HG03280 (cell line): ENCODE measurements at regions not wholly inside any gene's neighbourhood (a gene's known extent, or its start where the extent isn't known, plus 50 kb on each side); places are given as distances from the start of the nearest gene placed in this dataset.
"Not testable (repeated sequence)": the region's sequence is repeated elsewhere in the genome, so short reads cannot be mapped to it uniquely, and the experiment has no call there.

Source experiments
- ATAC-seq: cut with Tn5 transposase; IDR thresholded peaks from one replicate; pipeline ENCODE4 v1.9.1; 2021; ENCODE audit warnings: mild to moderate bottlenecking, moderate library complexity; ENCODE audit not compliant: unreplicated experiment

DNA sequence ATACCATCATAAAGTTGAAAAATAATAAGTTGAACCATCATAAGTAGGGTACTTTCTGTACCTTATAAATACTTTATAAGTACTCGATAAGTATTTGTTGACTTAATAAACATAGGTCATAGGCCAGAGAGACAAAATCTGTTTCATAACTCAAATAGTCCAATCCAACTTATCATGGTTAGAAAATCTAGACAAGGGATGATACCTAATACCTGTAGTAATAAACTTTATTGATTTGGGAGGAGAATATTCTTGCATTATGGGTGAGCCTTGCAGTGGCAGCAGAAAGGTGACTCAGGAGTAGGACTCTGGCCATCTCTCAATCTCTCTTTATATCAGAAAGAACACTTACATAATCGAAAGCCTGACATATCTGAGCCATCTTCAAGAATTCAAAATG lies 466.8 kb upstream of the GRIN3A start:
- no peak for ATAC-seq

DNA sequence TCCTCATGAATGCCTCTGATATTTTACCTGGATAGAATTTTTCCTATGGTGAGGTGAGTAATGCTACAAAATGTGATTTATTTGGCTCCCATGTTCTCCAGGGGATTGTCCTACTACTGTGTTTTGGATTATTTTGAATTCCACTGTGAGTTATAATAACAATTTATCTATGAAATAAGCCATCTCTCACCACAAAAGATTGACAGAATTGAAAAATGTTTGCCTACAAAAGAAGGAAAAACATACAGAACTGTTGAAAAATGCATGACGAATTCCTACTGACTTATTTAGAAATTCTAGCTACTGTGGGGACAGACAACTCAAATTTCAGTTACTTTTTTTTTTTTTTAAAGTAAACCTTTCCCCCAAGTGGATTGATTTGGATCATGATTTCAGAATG lies 463.7 kb upstream of the GRIN3A start:
- ATAC-seq, result no peak

DNA sequence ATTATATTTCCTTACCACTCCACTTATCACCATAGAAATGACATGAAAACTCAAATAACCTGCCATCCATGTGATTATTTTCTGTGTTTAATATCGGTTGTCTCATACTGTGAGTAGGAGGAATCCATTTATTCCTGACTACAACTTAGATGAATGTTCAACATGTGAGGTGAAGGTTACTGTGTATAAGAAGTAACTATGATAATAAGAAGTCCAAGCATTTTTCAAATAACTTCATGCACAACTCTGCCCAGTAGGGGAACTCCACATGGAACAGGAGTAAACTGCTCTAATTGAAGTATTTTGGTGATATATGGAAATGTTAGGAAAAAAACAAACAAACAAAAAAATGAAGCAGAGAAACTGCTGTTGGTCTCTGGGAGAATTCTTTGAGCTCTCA lies 447.5 kb upstream of the GRIN3A start:
- no peak for ATAC-seq

DNA sequence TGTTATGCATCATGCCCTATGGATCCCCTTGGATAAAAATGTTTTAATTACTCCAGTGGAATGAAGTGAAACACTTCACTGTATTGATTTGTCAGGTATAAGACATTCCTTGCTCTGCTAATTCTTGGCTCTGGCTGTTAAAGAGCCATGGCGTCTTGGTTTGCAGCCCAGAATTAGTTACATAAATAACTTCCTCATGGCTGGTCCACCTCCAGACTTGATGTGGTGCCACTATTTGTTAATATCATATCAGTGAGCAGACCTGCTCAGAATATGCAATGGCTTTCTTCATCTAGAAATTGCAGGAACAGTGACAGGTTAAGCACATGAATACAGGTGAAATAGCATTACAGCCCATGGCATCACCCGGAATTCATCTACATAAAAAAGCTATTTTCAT lies 446.9 kb upstream of the GRIN3A start:
- no peak for ATAC-seq

DNA sequence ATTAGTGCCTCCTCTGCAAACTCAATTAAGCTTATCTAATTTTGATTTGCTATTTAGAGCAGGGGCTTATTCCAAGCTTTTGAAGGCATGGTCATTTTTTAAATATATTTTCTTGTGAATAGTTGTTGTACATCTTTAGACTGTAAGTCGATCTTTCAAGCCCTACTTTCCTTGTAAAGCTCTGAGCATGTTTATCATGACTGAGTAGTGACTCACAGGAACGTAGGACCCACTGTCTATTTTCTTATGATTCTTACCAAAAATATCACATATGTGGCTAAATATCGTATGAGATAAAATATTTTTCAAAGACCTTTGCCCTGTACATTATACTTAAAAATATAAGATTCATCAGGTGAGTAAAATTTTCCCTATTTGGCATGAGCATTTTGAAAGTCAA lies 440.4 kb upstream of the GRIN3A start:
- ATAC-seq, result no peak

DNA sequence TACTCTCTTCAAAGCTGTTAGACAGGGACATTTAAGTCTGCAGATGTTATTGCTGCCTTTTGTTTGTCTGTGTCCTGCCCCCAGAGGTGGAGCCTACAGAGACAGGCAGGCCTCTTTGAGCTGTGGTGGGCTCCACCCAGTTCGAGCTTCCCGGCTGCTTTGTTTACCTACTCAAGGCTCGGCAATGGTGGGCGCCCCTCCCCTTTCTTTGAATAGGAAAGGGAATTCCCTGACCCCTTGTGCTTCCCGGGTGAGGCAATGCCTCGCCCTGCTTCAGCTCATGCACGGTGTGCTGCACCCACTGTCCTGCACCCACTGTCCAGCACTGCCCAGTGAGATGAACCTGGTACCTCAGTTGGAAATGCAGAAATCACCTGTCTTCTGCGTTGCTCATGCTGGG lies 435.8 kb upstream of the GRIN3A start:
- not testable (repeated sequence) for ATAC-seq

DNA sequence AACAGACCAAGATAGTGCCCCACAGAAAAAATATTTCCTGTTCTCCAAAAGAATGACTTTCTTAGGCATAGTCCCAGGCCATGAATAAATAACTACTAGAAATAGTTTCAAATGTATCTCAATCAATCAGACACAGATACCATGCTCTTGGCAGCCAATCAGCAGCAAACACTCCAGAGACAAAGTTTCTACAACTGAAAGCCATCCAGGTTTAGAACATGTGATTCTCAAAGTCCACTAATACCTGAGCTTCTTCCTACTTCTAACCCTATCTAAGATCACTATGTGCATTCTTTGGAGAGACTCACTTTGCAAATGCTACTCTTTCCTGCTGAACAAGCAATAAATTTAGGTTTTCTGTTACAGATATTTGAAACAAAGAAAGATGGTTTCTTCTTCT lies 425.8 kb upstream of the GRIN3A start:
- no peak for ATAC-seq

DNA sequence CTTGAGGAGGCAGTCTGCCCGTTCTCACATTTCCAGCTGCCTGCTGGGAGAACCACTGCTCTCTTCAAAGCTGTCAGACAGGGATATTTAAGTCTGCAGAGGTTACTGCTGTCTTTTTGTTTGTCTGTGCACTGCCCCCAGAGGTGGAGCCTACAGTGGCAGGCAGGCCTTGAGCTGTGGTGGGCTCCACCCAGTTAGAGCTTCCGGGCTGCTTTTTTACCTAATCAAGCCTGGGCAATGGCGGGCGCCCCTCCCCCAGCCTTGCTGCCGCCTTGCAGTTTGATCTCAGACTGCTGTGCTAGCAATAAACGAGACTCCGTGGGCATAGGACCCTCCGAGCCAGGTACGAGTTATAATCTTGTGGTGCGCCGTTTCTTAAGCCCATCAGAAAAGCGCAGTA lies 414.6 kb upstream of the GRIN3A start:
- not testable (repeated sequence) for ATAC-seq

DNA sequence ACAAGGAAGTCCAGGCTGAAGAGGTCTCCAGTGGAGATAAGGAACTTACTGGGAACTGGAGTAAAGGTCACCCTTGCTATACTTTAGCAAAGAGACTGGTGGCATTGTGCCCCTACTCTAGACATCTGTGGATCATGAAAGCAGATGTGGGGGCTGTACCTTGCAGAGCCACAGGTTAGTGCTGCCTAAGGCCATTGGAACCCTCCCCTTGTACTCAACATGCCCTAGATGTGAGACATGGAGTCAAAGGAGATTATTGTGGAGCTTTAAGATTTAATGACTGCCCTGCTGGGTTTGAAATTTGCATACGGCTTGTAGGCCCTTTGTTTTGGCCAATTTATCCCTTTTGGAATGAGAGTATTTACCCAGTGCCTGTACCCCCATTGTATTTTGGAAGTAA lies 397.3 kb upstream of the GRIN3A start:
- ATAC-seq, result no peak

DNA sequence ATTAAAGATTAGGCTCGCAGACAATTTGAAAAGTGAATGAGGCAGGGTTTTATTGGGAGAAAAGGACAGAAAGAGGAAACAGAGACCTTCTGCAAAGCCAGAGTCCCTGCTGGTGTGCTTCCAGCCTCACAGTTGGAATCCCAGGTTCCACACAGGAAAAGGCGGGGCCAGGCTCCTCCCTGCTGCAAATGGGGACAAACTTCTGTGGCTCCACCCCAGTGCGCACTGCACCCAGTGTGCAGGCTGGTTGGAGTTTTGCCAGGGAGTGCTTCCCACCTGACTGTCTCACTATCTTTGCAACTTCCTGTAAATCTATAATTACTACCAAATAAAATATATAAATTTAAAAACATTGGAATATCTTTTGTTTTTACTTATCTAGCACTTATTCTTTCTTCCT lies 386.0 kb upstream of the GRIN3A start:
- ATAC-seq, result no peak

DNA sequence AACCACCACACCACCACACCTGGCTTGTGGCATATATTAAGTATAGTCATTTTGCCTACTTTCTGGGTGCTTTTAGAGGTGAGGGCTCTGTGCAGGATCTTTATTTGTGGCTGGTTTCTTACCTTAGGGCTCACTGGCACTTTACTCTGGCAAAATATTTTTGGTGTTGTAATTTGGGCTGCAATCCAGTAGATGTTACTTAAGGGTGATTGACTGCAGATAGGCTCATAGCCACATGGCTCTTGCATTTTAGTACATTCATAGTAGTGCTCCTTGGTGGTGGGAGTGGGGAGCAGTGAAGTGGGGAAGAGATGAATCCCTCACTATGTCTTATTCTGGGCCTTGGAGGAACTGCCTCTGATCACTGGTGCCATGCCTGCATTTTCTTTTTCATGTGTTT lies 376.1 kb upstream of the GRIN3A start:
- ATAC-seq, result no peak

DNA sequence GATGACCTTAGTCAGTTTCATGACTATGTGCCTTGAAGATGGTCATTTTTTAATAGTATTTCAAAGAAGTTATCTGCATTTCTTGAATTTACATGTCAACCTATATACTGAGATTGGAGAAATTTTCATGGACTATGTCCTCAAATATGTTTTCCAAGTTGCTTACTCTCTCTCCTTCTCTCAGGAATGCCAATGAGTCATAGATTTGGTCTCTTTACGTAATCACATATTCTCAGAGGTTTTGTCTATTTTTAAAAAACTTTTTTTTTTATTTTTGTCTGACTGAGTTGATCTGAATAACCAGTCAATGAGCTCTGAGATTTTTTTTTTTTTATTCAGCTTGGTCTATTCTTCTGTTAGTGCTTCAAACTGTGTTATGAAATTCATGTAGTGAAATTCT lies 374.7 kb upstream of the GRIN3A start:
- ATAC-seq, result no peak

DNA sequence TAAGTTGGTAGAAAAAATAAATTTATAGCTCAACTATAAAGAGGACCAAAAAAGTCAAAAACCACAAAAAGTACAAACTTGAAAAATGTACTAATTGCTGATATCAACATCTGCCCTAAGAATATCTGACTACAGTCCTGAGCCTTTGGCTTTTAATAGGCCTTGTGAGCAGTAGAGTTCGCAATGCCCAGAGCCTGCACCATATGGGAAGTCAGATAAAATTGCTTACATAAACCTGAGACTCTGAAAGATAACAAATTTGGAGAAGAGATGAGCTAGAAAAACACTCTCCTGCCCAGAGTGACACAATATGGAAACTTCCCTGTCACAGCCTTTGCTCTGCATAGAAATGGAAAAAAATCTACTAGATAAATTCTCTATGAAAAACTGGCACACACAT lies 368.0 kb upstream of the GRIN3A start:
- ATAC-seq, result no peak

DNA sequence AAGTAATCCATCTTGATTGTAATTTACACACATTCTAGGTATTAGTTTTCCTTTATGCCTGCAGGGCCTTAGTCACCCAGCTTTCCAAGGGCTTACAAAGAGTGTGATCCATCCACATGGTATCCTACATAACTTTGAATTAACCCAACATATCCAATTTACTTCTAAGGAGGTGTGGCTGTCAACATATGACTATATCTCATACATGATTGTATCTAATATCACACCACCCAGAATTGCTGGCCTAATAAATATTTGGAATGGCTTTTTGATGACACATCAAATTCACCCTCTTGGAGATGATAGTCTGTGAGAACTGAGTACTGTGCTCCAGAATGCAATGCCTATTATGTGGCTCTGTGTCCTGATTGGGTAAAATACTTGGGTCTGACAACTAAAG lies 363.3 kb upstream of the GRIN3A start:
- ATAC-seq, result no peak

DNA sequence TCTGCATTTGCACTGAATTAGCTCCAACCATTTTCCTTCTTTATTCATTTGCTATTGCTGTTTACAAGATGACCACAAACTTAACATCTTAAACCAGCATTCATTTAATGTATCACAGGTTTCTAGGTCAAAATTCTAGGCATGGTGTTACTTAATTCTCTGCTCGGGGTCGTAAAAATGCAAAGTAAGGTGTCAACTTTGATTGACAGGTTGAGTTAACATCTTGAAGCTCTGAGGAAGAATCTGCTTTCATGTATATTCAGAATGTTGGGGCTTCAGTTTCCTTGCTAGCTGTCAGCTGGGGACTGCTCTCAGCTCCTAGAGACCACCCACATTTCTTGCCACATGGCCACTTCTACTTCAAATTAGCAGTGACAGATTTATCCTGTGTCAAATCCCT lies 348.7 kb upstream of the GRIN3A start:
- no peak for ATAC-seq

DNA sequence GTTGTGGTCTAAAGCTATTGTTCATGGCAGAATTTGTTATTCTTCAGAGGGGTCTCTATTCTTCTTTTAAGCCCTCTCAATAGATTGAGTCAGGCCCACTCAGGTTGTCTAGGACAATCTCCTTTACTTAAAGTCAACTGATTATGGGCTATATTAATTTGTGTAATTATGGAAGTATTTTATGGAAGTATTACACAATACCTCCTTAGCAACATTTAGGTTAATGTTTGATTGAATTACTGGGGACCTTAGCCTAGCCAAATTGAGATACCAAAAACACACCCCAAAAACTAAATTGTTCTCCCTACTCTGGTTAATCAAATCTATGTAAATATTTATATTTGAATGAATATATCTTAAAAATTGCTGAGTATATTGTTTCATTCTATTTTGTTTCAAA lies 347.1 kb upstream of the GRIN3A start:
- no peak for ATAC-seq

DNA sequence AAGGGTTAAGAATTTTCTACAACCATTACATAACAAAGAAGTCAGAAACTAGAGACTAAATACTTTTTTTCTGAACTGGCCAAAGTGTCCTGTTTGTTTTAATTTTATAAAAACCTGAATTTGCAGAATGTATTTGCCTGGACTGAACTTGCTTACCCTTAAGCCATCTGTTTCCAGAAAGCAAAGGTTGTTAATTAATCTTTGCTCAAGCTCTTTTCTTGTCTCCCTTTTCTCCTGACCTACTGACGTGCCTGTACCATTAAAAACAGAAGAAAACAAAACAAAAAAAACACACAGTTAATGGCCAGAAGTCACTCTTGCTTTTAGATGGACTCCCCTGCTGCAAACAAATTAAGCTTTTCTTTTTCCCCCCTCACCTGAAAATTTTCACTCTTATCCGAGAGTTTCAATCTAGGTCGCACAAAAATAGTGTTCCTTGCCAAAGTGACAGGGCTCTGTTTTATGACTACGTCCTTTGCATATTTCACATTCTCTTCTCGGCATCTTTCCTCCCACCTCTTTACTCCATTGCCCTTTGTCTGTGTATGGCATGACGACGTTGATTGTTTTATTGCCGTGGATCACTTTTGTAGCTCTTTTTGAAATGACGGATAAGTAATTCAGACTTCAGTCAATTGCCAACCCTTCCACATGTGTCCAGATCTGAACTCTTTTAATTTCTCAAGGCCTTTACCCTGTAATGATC lies 333.8 kb upstream of the GRIN3A start:
- ATAC-seq, result no peak

DNA sequence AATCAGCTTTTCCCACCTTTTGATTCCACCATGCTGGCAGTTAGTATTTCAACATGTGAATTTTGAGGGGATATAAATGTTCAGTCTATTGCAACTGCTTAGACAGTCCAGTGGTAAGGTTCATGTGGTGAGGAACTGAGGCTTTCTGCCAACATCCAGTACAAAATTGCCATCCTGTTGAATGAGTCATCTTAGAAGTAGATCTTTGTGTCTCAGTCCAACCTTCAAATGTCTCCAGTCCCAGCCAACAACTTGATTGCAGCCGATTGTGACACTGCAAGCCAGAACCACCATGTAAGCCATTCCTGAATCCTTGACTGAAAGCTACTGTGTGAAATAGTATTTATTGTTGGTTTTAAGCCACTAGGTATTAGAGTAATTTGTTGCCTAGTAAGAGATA lies 331.5 kb upstream of the GRIN3A start:
- ATAC-seq, result no peak

DNA sequence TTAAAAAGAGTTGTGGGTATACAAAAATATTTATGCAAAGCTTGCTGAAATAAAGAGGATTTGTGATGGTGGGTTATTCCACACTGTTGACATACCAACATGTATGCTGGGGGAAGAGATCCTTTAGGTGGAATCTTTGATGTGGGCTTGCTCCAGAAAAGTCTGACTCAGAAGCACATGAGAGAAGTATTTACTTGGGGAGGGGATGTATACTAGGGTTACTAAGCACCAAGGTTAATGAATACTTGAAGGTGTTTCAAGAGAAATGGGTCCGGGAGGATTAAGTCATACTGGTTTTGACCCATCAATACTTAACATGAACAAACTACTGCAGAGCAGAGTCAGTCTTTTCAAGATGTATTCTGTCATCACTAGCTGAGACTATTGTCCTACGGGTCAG lies 316.4 kb upstream of the GRIN3A start:
- ATAC-seq, result no peak

DNA sequence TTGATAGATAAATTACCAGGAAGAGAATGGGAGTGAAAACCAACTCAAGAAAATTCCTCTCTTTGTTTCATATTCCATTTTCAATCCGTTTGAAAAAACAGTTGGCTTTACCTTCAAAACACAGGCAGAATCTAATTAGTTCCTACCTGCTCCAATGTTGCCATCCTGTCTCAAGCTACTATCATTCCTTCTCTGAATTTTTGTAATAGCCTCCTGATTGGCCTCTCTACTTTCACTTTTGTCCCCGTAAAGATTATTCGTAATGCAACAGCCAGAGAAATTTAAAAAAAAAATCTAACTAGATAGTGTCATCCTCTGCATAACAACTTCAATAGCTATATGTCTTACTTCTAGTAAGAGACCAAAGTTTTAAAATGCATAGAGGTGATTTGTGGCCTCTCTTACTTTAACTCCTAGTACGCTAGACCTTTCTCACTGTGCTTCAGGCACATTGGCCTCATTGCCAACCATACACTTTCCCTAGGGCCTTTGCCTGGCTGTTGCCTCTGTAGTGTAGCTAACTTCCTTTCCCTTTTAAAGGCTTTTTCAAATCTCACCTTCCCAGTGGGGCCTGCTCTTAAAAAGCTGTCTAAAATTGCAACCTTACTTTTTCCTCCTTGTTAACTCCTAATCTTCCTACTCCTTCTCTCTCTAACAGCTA lies 311.3 kb upstream of the GRIN3A start:
- peak; percentile 55 for ATAC-seq

DNA sequence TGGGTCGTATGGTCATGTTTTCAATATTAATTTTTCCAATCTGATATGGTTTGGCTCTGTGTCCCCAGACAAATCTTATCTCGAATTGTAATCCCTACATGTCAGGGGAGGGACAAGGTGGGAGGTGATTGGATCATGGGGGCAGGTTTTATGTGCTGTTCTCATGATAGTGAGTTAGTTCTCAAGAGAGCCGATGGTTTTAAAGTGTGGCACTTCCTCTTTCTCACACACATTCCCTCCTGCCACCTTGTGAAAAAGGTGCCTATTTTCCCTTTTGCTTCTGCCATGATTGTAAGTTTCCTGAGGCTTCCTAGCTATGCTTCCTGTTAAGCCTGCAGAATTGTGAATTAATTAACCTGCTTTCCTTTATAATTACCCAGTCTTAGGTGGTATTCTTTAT lies 309.1 kb upstream of the GRIN3A start:
- ATAC-seq, result no peak

DNA sequence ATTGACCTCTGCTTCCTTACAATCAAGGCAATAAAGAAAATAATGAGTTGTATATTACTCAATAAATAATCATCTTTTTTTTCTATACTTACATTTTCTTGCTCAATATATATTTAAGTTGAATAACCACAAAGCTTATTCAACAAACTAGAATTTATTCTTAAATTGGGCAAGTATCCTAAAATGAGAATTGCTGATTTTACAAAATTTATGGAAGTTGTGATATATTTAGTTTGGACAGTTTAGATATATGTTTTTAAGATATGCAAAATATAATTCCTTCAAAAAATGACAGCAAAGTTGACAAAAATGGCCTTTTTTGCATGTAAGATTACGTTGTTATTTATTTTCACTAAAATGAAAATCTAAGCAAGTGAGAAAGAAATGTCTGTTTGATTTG lies 305.7 kb upstream of the GRIN3A start:
- ATAC-seq, result no peak

DNA sequence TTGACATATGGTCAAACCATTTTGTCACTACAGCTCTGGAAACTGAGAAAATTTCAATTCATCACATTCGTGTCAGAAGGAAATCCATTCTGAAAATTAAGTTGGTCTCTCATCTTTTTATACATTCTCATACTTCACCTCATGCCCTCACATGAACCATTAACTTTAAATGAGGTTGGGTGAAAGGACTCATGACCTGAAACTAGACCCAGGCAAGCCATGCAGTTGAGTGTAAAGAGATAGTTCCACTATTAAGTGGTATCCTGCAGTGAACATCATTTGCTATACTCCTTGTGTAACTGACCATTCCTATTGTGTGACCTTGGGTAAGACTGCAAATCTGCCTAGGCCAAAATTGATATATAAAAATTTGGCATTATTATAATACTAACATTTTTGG lies 299.6 kb upstream of the GRIN3A start:
- no peak for ATAC-seq
